Common myeloid progenitor, CD34-positive (primary cell): ENCODE measurements at regions not wholly inside any gene's neighbourhood (a gene's known extent, or its start where the extent isn't known, plus 50 kb on each side); places are given as distances from the start of the nearest gene placed in this dataset.

Experiments
- CTCF ChIA-PET: fragments of 350-600 bp; sonication (Branson Sonifier 250); formaldehyde crosslinking; loops from one replicate; lab custom pipeline; 2021; ENCODE audit warnings: antibody characterized with exemption; lab: Charles Lee
- POLR2A ChIA-PET: fragments of 350-600 bp; sonication (Branson Sonifier 250); formaldehyde crosslinking; loops from one replicate; lab custom pipeline; 2021; ENCODE audit warnings: antibody characterized with exemption; lab: Charles Lee
- DNase-seq, 3 donors: peaks; one replicate each; pipeline versions ENCODE4 v3.0.0 to v3.0.0-alpha.2; 2013
- H3K27ac ChIP-seq, 2 experiments: 1 replicate in 1 of 2; 2 replicates in 1 of 2; pipeline ENCODE4 v1.7.0; 2013; ENCODE audit warnings: inconsistent platforms in 2 of 2, low read length in 2 of 2, mild to moderate bottlenecking in 2 of 2, low read depth in 1 of 2, moderate library complexity in 1 of 2; ENCODE audit not compliant: severe bottlenecking in 2 of 2, insufficient read depth in 1 of 2, poor library complexity in 1 of 2
- H3K27me3 ChIP-seq, 5 experiments: replicated peaks in 2 of 5; 1 replicate in 3 of 5; 2 replicates in 2 of 5; pipeline versions ENCODE4 v1.6.1 to v1.7.0; 2013; ENCODE audit warnings: low read length in 4 of 5, mild to moderate bottlenecking in 2 of 5, moderate library complexity in 2 of 5, inconsistent platforms in 1 of 5; ENCODE audit not compliant: insufficient read depth in 5 of 5, control insufficient read depth in 4 of 5
- H3K36me3 ChIP-seq, 4 experiments: 1 replicate in 2 of 4; 2 replicates in 2 of 4; pipeline versions ENCODE4 v1.6.1 to v1.7.0; 2013; ENCODE audit warnings: low read length in 3 of 4, control low read depth in 1 of 4, mild to moderate bottlenecking in 1 of 4; ENCODE audit not compliant: control insufficient read depth in 4 of 4, insufficient read depth in 4 of 4
- H3K4me1 ChIP-seq, 4 experiments: 1 replicate in 3 of 4; 2 replicates in 1 of 4; pipeline versions ENCODE4 v1.6.1 to v1.7.1; 2013; ENCODE audit warnings: low read length in 3 of 4, mild to moderate bottlenecking in 3 of 4, control low read depth in 1 of 4, inconsistent platforms in 1 of 4, moderate library complexity in 1 of 4; ENCODE audit not compliant: control insufficient read depth in 4 of 4, insufficient read depth in 4 of 4; ENCODE audit errors: control extremely low read depth in 1 of 4
- H3K4me3 ChIP-seq, 7 experiments: 1 replicate in 4 of 7; 2 replicates in 3 of 7; pipeline versions ENCODE4 v1.5.1 to v1.7.0; 2013; ENCODE audit warnings: mild to moderate bottlenecking in 7 of 7, low read length in 6 of 7, moderate library complexity in 6 of 7, inconsistent platforms in 2 of 7, low read depth in 2 of 7, control low read depth in 1 of 7; ENCODE audit not compliant: insufficient read depth in 4 of 7, control insufficient read depth in 1 of 7; ENCODE audit errors: extremely low read depth in 1 of 7
- H3K9me3 ChIP-seq, 5 experiments: 1 replicate in 4 of 5; 2 replicates in 1 of 5; pipeline versions ENCODE4 v1.6.1 to v1.7.1; 2013; ENCODE audit warnings: low read length in 4 of 5, mild to moderate bottlenecking in 2 of 5, inconsistent platforms in 1 of 5, low read depth in 1 of 5, moderate library complexity in 1 of 5; ENCODE audit not compliant: control insufficient read depth in 4 of 5, insufficient read depth in 2 of 5; ENCODE audit errors: control extremely low read depth in 1 of 5
- WGBS: methylation state at CpG from one replicate; pipeline ENCODE4 v1.1.5; 2013; ENCODE audit not compliant: insufficient coverage; 5-methylcytosine and 5-hydroxymethylcytosine counted together

GRCh38 chr6:37551446-37551845, 51.8 kb upstream of the CCDC167 start:
- Histone ChIP-seq H3K4me1 (peaks cover 0 to 9% (median 7%) of the 10 kb centered on the region in 4 experiments), H3K9me3 (no peaks in the 10 kb centered on the region), H3K27me3 (peaks cover 0 to 18% (median 2%) of the 10 kb centered on the region in 5 experiments), H3K4me3 (no peak overlapping the region), H3K27ac (no peak overlapping the region), H3K36me3 (no peaks in the 10 kb centered on the region)
- no peak for DNase-seq
- ChIA-PET CTCF (interaction anchor here (1.0 kb wide), 1 partner anchor 14 kb away, joined by 3 read pairs; no protein-coding TSS in a partner anchor), POLR2A (no interaction called here)
- WGBS: 92% methylated on average over 2 of the region's 3 CpGs

- WGBS: 81% methylated on average over 2 of the region's 3 CpGs
- Histone ChIP-seq H3K4me3 (no peak overlapping the region), H3K27ac (no peak overlapping the region), H3K4me1 (peaks cover 0 to 9% (median 7%) of the 10 kb centered on the region in 4 experiments), H3K9me3 (no peaks in the 10 kb centered on the region), H3K27me3 (peaks cover 0 to 18% (median 2%) of the 10 kb centered on the region in 5 experiments), H3K36me3 (no peaks in the 10 kb centered on the region)
- ChIA-PET CTCF (no interaction called here), POLR2A (no interaction called here)
- DNase-seq: no peak
Measured at GRCh38 chr6:37551002-37551401, 51.3 kb upstream of the CCDC167 start.

GRCh38 chr6:37550191-37550831, 50.6 kb upstream of the CCDC167 start:
- ChIA-PET CTCF (interaction anchor here (0.8 kb wide), 1 partner anchor 12 kb away, joined by 4 read pairs; no protein-coding TSS in a partner anchor), POLR2A (no interaction called here)
- Histone ChIP-seq H3K9me3 (no peaks in the 10 kb centered on the region), H3K27ac (no peak overlapping the region), H3K36me3 (no peaks in the 10 kb centered on the region), H3K27me3 (peaks cover 0 to 18% (median 2%) of the 10 kb centered on the region in 5 experiments), H3K4me1 (peaks cover 0 to 9% (median 7%) of the 10 kb centered on the region in 4 experiments), H3K4me3 (no peak overlapping the region)
- 97% methylated on average over 7 of the region's 12 CpGs for WGBS
- no peak for DNase-seq

- POLR2A ChIA-PET: no interaction called here
- CTCF ChIA-PET: interaction anchor here (0.8 kb wide), 1 partner anchor 12 kb away, joined by 4 read pairs; no protein-coding TSS in a partner anchor
Measured at GRCh38 chr6:37549558-37549957, 49.9 kb upstream of the CCDC167 start.

More at GRCh38 chr6:37549558-37549957, 49.9 kb upstream of the CCDC167 start:
- Histone ChIP-seq H3K4me1 (peaks cover 0 to 9% (median 7%) of the 10 kb centered on the region in 4 experiments), H3K4me3 (no peak overlapping the region), H3K9me3 (no peaks in the 10 kb centered on the region), H3K27me3 (peaks cover 0 to 18% (median 2%) of the 10 kb centered on the region in 5 experiments), H3K36me3 (no peaks in the 10 kb centered on the region), H3K27ac (no peak overlapping the region)
- 98% methylated on average over 11 of the region's 11 CpGs for WGBS
- DNase-seq: no peak
